ENCODE measurements at regions not wholly inside any gene's neighbourhood (a gene's known extent, or its start where the extent isn't known, plus 50 kb on each side); places are given as distances from the start of the nearest gene placed in this dataset.

DNA sequence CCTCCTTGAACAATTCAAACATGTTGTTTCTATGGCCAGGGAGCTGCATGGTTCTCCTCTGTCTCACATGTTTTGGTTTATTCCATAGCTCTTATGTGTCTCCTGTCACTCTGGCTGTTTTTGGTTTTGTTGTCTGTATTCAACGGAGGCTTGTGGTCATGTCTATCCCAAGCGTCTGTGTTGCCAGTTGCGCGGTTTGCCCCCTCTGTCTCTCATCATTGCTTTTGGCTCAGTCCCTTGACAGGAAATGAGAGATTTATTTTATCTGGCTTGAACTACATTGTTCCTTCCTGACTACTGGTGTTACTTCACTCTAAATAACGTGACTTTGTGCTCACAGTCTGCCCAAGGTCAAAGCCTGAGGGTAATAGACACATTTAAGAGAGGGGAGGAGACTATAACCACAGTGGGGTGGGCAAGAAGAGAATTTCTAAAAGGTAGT, 96.4 kb upstream of the SOX5 start:
- DNase-seq (ENCODE audit: low read depth) = peak; percentile 84

DNA sequence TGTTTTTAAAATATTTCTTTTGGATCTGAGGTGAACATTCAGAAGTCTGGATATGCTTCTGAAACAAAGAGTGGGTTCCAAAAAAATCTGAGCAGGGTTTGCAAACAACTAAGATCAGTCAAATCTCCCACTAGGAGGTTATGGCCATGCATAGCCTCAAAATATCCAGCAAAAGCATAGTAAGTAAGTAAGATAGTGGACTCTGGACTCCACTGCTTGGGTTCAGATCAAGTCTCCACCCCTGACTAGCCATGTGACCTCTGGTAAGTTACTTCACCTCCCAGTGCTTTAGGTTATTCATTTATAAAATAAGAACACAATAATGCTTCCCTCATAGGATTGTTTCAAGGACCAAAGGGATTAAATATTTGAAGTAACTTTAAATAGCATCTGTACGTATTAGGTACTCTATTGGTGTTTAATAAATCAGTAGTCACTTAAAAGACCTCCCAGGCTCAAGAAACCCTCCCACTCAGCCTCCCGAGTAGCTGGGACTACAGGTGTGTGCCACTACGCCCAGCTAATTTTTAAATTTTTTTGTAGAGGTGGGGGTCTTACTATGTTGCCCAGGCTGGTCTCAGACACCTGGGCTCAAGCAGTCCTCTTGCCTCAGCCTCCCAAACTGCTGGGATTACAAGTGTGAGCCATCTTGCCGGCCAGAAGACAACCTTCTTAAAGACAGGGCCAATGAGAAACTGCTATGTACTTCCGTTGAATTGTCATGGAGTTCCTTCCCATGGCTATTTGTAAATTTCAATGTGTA, 95.7 kb upstream of the SOX5 start:
- no peak for DNase-seq (ENCODE audit: low read depth)

DNA sequence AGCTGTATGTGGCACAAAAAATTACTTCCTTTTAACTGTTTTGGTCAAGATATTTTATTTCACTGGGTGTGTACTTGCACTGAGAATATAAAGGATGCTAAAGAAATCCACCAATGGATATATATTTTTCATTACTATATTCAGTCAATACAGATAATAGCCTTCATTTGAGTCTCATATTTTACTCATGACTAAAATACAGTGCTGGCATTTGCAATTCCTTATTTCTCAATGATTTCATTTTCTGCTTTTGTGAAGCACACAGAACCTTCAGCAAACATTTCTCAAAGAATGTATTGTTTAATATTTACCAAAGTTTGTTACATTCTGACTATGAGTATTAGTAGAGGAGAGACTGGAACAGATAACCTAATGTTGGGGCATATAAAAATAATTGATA, 93.2 kb upstream of the SOX5 start:
- DNase-seq (ENCODE audit: low read depth) = no peak

DNA sequence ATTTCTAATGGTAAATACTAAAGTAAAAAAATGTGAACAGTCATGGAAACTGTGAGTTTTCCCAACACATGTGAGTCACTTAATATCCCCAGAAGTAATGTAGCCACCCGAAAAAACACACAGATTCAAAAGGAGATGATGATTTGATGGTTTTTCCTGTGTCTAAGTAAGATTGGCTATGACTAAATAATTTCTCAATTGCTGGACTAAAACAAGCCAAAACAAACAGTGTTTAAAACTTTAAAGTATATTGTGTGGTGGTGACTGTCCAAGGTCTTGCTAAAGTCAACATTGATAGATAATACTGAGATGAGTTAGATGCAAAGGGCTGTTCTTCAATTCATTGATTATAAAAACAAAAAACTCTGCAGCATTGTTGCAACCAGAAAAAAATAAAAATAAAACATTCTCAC, 89.6 kb upstream of the SOX5 start:
- DNase-seq (ENCODE audit: low read depth) = peak; percentile 89

DNA sequence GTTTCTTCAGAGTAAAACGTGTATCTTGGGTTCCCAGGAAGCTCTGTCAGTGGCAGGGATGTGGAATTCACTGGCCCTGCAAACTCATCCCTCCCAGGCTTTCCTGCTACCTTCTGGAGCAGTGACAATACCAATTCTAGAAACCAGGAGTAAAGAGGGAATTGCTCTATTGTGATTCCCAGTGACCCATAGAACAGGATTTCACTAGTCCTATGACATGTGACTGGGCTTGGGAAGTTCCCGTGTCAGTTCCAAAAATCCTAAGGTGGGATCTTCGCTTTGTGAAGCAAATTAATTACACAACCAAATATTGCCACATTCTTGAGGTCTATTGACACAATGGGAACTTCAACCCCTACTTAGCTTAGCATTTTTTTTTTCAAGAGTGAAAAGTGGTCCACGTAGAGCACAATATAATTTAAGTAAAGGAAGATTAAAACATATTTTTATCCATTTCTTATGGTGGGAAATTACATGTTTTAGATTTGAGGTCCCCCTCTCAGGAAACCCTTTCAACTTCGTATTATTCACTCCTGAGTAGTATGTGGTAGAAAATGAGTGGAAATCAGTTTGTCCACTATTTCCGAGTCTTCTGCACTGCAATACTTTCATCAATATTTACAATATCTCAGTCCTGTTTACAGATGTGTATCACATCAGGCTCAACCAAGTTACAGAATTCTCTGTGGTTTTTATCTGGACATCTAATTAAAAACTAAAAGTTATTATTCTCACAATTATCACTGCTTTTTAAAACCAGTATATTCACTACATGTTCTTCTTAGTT, 88.9 kb upstream of the SOX5 start:
- no peak for DNase-seq (ENCODE audit: low read depth)

DNA sequence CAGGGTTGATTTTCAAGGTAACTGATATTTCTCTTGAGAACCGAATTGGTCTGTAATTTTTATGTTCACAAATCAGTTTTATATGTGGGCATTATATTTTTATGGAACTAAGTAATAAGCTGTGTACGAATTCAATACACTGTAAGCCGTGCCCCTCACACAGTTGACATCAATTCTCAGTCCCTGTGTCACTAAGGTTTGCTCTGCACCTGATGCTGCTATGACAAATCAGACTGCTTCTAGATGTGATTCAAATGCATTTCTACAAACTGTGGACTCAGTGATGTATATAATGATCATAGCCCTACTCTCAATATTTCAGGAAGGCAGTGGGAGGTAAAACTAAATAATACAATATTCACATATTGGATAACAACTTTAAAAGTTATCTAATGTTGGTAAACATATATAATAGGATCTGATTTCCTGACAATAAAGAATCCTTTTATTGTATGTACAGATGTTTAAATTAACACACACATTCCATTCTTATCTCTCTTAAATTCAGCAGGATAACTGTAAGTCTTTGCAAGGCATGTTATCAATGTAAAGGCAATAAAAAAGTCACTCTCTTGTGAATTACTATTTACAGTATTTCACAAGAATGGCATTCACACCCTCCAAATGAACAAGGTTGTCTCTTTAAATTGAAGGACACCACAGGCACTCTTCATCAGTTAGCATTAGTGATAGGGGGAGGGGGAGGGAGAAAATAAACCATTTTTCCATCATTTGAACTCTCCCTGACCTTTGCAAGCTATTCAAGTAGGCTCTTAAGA, 87.2 kb upstream of the SOX5 start:
- DNase-seq (ENCODE audit: low read depth) = no peak

DNA sequence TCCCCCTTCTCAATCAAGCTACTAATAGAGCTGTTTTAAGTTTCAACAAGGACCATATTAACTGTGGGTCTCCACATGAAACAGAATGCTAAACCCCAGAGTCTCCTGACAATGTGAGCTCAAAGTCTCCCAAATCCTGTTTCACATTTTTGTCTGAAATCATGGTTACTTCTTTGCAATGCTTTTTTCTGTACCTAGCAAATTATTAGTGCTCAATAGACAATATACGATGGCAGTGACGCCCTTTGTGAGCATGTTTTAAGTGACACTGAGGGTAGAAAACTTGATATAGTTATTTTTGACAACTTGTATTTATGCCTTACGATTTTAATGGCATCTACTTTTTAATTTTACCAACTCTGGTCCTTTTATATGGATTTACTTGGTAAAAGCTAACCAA, 85.4 kb upstream of the SOX5 start:
- no peak for DNase-seq (ENCODE audit: low read depth)

DNA sequence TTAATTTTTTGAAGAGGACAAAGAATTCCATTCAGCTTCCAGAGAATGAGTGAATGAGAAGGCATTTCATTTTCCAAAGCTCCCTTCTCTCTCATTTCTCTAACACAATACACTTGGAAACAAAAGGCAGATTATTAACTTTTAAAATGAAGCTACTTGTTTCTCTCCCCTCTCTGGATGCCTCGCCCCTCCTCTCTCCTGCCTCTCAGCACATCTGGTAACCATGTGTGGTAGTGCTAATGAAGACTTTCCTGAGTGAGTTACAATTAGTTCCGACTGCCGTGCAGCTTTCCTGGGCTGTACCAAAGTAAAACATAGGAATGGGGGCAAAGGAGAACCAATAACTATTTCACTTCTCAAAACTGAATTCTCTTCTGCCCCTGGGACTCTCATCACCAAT, 84.7 kb upstream of the SOX5 start:
- DNase-seq (ENCODE audit: low read depth) = no peak

DNA sequence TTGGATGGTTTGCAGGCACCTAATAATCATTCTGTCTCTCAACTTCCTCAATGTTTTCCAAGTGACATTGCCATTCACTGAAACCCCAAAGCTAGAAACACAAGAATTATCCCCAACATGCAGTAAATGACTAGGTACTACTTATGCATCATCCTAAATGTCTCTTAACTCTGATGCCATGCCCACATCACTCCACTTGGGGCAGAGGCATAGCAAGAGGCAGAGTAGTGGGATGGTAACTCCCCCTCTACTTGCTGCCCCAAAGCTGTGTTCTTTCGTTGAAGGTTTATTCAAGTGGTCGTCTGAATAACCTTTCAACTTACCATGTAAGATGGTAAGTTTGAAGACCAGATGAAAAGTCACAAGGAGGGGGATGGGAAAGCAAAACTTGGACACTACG, 77.9 kb upstream of the SOX5 start:
- no peak for DNase-seq (ENCODE audit: low read depth)

DNA sequence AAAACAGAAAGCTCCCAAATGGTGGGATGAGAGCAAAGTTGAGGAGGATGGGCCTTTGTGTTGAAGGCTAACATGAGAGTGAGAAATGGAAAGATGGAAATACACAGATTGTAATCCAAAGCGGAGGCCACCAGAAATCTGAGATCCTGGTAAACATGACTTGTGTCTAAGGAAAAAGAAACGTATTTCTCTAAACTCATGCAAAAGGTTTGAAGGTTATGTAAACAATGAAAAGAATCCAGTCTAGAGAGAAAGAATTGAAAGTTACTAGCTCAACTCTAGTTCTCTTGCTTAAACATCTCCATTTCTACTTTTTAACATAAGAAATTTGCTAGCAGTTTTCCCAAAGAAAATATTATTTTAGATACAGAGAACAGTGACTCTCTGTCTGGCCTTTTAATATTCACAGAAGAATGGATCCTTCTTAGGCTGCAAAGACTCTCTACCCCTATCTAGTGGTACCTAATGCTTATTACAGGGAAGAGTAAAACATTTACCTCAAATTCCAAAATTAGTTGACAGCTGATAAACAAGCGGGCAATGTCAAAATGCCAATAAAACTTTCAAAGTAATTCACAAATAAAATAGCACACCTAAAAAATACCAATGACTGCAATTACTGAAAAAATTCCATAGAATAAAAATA, 75.8 kb upstream of the SOX5 start:
- DNase-seq (ENCODE audit: low read depth) = peak; percentile 13

DNA sequence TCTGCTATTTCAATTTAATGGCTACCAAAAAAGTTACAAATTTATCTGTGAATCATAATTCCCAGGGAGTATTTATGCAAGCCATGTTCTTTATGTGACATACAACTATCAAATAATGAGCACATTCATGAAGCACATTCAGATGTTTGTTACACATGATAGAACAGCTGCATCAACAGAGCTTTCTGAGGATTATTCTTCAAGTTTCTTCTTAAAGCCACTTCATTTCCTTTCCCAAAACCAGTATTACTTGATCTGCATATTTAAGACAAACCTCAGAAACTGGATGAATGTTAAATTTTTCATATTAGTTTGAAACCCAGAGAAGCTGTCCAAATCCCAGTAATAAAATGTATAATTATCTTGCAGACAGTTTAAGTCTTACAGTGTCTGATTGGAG, 73.6 kb upstream of the SOX5 start:
- DNase-seq (ENCODE audit: low read depth) = no peak

DNA sequence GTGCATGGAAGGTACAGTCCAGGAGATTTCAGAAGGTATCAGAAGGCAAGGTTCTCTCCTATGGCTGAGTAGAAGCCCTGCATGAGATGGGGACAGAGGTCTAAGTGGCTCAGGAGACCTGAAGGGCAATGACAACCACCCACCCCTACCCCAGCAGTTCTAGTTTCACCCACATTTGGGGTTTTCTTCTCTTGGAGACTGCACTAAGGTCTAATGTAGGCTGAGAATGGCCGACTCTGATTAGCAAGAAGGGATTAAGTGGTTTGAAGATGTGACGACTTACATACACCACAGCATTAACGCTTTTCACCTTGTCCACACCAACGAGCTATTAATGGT, 71.7 kb upstream of the SOX5 start:
- DNase-seq (ENCODE audit: low read depth) = no peak

DNA sequence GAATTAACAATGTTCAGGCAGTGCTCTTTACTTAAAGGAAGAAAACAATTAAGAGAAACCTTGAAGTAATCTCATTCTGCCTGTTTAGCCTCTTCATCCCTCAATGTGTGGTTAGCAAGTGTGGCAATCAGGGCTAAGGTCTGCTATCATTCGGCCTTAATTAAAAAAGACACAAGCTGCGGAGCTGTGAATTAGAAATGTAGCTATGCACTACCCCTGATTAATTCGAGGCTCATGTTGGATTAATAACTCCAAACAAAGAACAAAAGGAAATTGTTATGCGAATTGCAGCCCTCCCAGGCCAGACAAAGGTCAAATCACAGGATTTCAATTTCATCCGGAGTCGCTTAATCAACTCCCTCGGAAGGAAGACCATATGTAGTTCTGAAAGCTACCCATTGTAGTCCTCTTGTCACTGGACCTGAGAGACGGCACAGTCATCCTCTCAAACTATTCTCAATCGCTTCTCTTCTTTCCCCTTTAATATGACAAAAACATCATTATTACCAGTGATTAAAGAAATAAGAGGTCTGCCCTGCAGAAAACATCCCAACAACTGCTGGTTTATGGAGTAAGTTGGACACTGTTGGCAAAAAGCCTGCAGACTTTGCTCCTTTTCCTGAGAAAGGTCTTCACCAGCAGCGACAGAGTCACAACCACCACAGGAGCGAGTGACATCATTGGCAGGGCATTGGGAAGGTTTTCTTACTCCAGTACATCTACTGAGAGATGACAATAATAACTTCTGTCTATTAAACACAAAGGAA, 71.1 kb upstream of the SOX5 start:
- no peak for DNase-seq (ENCODE audit: low read depth)

DNA sequence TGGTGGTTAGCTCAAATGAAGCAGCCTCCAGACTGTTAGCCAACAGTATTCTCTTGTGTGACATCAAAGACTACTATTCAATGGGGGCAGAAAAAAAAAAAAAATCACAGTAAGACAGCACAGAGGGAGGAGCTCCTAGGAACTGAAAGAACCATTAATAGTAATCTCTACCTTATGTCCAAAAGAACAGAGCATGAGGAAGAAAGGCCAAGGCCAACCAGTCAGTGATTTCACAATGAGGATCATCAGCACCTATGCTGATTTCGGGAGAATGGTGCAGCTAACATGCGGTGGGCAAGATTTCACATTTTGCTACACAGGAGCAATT, 66.3 kb upstream of the SOX5 start:
- no peak for DNase-seq (ENCODE audit: low read depth)

DNA sequence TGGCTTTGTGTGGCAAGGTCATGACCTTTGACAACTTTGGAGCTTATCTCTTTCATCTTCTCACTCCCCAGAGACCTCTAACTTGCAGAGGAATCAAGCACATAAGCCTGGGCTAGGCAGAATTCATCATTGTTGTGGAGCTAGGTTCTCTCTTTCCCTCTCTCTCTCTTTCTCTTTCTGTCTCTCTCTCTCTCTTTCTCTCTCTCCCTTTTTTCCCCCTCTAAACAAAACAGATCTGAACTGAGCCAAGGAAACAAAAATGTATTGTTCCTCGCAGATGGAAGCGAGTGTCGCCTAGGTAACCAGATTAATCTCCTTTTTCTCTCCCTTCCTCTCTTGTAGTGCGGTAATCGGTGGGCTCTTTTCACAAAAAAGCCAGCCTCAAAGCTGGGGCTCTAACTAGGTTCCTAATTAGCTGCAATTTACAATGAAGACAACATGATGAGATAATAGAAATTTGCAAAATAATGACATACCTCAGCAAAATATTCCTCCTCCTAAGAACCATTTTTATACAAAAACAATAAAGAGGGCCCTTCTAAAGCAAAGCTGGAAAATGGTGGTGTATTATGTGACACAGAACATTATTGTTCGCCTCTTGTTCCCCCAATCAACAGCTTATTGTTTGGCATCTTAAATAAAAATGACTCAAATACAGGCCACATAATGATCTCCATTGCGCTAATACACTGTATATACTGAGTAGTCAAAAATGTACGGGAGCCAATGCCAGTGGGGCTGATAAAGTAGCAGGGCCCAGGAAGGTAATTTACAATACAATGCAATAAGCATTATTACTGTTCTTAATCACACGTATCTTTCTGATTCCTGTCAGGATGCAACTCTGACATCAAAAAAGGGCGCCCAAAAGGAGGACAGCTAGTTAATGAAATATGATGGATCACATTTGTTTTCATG, 65.7 kb upstream of the SOX5 start:
- DNase-seq (ENCODE audit: low read depth) = no peak

DNA sequence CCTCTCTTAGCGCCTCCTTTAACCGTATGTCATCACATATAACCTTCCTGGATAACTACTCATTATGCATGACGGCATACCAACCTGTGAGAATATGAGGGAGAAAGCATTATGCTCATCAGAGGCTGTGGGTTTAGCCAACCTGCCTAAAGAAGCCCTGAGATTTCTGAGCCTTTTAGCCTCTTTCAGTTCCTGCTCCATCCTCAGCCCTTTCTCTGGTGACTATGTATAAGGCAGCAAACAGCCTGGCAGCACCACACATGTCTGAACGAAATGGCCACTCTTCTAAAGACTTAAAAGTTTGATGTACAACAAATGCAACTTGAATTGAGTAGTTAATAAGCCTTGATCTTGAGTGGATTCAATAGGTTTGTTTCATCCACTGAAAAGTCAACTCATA, 64.8 kb upstream of the SOX5 start:
- DNase-seq (ENCODE audit: low read depth) = no peak

DNA sequence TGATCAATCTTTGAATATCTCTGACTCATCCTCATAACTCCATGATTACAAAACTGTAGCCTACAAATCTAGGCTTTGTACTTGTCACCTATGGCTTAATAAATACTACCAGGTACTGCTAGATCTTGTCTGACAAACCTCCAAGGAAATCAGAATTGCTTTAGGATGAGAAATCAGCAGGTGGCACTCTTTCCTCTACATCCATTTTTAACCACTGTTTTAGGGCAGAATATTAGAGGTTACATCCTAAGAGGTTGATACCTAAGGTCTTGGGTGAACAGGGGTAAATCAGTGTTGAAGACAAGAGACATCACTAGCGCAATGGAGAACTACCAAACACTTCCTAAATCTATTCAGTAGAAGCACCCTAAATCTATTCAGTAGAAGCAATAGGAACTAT, 63.1 kb upstream of the SOX5 start:
- DNase-seq (ENCODE audit: low read depth) = peak; percentile 15

DNA sequence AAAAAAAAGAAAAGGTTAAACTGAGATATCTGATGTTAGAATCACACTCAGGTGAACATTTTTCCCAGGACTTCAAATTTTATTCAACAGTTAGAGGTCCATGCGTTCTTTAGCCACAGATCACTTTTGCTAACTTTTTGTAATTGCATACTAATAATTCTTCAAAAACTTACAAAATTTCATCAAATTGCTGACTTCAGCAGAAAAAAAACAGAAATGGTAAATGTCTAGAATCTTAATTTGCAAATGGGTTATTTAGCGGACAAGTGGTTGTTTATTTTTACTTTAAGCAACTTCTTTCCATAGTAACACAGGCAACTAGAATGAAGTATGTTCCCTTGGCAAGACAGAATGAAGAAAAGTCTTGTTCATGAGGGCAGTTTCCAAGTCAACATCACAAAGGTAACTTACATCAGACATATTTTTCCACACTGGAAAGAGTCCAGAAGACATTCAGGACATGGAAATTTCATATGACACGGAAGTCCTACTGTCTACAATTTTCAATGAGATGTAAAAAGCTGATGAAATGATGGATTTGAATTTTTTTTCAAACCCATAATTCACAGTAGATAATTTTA, 62.5 kb upstream of the SOX5 start:
- peak; percentile 1 for DNase-seq (ENCODE audit: low read depth)

DNA sequence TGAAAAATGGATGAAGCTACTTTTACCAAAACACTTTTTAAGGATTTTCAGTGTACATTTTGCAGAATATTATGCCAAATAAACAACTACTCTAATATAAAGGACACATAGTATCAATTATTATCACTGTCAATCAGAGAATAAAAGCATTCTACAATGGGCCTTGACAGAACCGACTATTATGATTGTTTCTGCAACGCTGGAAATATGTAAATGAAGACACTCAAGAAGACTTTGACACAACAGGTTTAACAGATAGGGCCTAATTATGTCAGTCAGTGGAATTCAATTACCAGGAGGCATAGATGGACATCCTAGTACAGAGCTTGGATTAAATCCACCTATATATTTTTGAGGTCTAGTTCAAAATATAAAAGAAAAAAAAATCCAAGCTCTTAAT, 58.7 kb upstream of the SOX5 start:
- no peak for DNase-seq (ENCODE audit: low read depth)
